Osteocyte (in vitro differentiated cells): ENCODE measurements at regions not wholly inside any gene's neighbourhood (a gene's known extent, or its start where the extent isn't known, plus 50 kb on each side); places are given as distances from the start of the nearest gene placed in this dataset.

Source experiments
- DNase-seq: peaks from one replicate; pipeline ENCODE4 v3.0.0; 2021; ENCODE audit warnings: mixed read lengths; ENCODE audit not compliant: unreplicated experiment; ENCODE audit errors: extremely low spot score
- H3K27ac Mint-ChIP-seq: one replicate; pipeline ENCODE4 v1.8.0; 2021; ENCODE audit warnings: mild to moderate bottlenecking, mixed read lengths; ENCODE audit not compliant: unreplicated experiment
- H3K27me3 Mint-ChIP-seq: one replicate; pipeline ENCODE4 v1.8.0; 2021; ENCODE audit warnings: mixed read lengths; ENCODE audit not compliant: unreplicated experiment
- H3K36me3 Mint-ChIP-seq: one replicate; pipeline ENCODE4 v1.8.0; 2021; ENCODE audit warnings: mixed read lengths; ENCODE audit not compliant: unreplicated experiment
- H3K4me1 Mint-ChIP-seq: one replicate; pipeline ENCODE4 v1.8.0; 2021; ENCODE audit warnings: mixed read lengths; ENCODE audit not compliant: unreplicated experiment
- H3K4me3 Mint-ChIP-seq: one replicate; pipeline ENCODE4 v1.8.0; 2021; ENCODE audit warnings: mild to moderate bottlenecking, moderate library complexity, mixed read lengths; ENCODE audit not compliant: unreplicated experiment
- H3K9me3 Mint-ChIP-seq: one replicate; pipeline ENCODE4 v1.8.0; 2021; ENCODE audit warnings: mixed read lengths; ENCODE audit not compliant: unreplicated experiment
- CTCF ChIP-seq: fragments of 200-600 bp; sonication (generic); IDR thresholded peaks from 2 replicates; pipeline ENCODE4 v1.5.0; 2021; ENCODE audit warnings: antibody characterized with exemption, mild to moderate bottlenecking, moderate library complexity

GRCh38 chr10:109259293-109259692 is 664.0 kb downstream of the XPNPEP1 start:
- DNase-seq: no peak
- H3K27ac Mint-ChIP-seq: no peak overlapping the region
- H3K4me1 Mint-ChIP-seq: no peaks in the 10 kb centered on the region
- no peaks in the 10 kb centered on the region for H3K9me3 Mint-ChIP-seq
- H3K27me3 Mint-ChIP-seq: no peaks in the 10 kb centered on the region
- H3K4me3 Mint-ChIP-seq: no peak overlapping the region
- no peak for TF ChIP-seq CTCF
- no peaks in the 10 kb centered on the region for H3K36me3 Mint-ChIP-seq

GRCh38 chr10:109253306-109253705 is 670.0 kb downstream of the XPNPEP1 start:
- no peaks in the 10 kb centered on the region for H3K4me1 Mint-ChIP-seq
- no peak overlapping the region for H3K27ac Mint-ChIP-seq
- no peaks in the 10 kb centered on the region for H3K36me3 Mint-ChIP-seq
- peaks cover 5% of the 10 kb centered on the region for H3K9me3 Mint-ChIP-seq
- no peak for DNase-seq
- no peaks in the 10 kb centered on the region for H3K27me3 Mint-ChIP-seq
- no peak overlapping the region for H3K4me3 Mint-ChIP-seq
- no peak for TF ChIP-seq CTCF

GRCh38 chr10:109250152-109250551 is 673.2 kb downstream of the XPNPEP1 start:
- no peak for TF ChIP-seq CTCF
- no peaks in the 10 kb centered on the region for H3K27me3 Mint-ChIP-seq
- no peak overlapping the region for H3K4me3 Mint-ChIP-seq
- H3K4me1 Mint-ChIP-seq: no peaks in the 10 kb centered on the region
- DNase-seq: no peak
- peaks cover 5% of the 10 kb centered on the region for H3K9me3 Mint-ChIP-seq
- H3K36me3 Mint-ChIP-seq: no peaks in the 10 kb centered on the region
- no peak overlapping the region for H3K27ac Mint-ChIP-seq

DNA sequence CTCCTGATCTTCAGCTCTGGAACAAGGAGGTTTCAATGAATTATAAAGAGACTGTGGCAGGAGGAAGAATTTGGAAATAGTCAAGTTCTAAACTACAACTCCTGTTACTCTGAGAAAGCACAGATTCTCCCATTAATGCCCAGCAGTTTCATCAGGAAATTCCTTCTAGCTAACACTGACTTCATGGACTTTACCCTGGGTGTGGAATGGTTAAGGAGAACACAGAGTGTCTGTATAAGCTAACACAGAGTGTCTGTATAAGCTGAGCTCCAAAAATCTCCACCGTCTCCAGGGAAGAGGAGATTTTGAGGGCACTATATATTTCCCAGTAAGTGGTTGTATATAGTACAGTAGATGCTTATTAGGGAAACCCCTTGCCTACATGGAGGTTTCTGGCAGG is 675.5 kb downstream of the XPNPEP1 start:
- no peaks in the 10 kb centered on the region for H3K4me1 Mint-ChIP-seq
- H3K27ac Mint-ChIP-seq: no peak overlapping the region
- H3K36me3 Mint-ChIP-seq: no peaks in the 10 kb centered on the region
- H3K4me3 Mint-ChIP-seq: no peak overlapping the region
- TF ChIP-seq CTCF: no peak
- DNase-seq: no peak
- H3K9me3 Mint-ChIP-seq: peaks cover 13% of the 10 kb centered on the region
- H3K27me3 Mint-ChIP-seq: no peaks in the 10 kb centered on the region

- no peaks in the 10 kb centered on the region for H3K36me3 Mint-ChIP-seq
- no peak for DNase-seq
- no peak overlapping the region for H3K27ac Mint-ChIP-seq
- peaks cover 11% of the 10 kb centered on the region for H3K9me3 Mint-ChIP-seq
- H3K4me1 Mint-ChIP-seq: no peaks in the 10 kb centered on the region
- no peak for TF ChIP-seq CTCF
- H3K27me3 Mint-ChIP-seq: no peaks in the 10 kb centered on the region
- no peak overlapping the region for H3K4me3 Mint-ChIP-seq
Observed at GRCh38 chr10:109245821-109246220, 677.5 kb downstream of the XPNPEP1 start.
